ENCODE measurements at regions not wholly inside any gene's neighbourhood (a gene's known extent, or its start where the extent isn't known, plus 50 kb on each side); places are given as distances from the start of the nearest gene placed in this dataset.

- TF ChIP-seq, protein P1, sequence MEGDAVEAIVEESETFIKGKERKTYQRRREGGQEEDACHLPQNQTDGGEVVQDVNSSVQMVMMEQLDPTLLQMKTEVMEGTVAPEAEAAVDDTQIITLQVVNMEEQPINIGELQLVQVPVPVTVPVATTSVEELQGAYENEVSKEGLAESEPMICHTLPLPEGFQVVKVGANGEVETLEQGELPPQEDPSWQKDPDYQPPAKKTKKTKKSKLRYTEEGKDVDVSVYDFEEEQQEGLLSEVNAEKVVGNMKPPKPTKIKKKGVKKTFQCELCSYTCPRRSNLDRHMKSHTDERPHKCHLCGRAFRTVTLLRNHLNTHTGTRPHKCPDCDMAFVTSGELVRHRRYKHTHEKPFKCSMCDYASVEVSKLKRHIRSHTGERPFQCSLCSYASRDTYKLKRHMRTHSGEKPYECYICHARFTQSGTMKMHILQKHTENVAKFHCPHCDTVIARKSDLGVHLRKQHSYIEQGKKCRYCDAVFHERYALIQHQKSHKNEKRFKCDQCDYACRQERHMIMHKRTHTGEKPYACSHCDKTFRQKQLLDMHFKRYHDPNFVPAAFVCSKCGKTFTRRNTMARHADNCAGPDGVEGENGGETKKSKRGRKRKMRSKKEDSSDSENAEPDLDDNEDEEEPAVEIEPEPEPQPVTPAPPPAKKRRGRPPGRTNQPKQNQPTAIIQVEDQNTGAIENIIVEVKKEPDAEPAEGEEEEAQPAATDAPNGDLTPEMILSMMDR (IDR thresholded peaks at IDR 0.05; ENCODE audit: low read depth, low read length): no peak
- no peak overlapping the region for H3K4me3 ChIP-seq
- no peaks in the 10 kb centered on the region for H3K4me1 ChIP-seq (ENCODE audit: low read depth)
- no peaks in the 10 kb centered on the region for H3K27me3 ChIP-seq
- H3K36me3 ChIP-seq: no peaks in the 10 kb centered on the region
- no peaks in the 10 kb centered on the region for H3K9me3 ChIP-seq (ENCODE audit: low read depth)
- H3K27ac ChIP-seq: no peak overlapping the region
- DNase-seq (ENCODE audit: low read depth in 1 of 2, low spot score in 1 of 2): no peak
Measured at GRCh38 chr6:156345700-156346099, 431.5 kb upstream of the ARID1B start.

- Histone ChIP-seq H3K4me3 (no peak overlapping the region), H3K9me3 (ENCODE audit: low read depth) (no peaks in the 10 kb centered on the region), H3K4me1 (ENCODE audit: low read depth) (no peaks in the 10 kb centered on the region), H3K27me3 (no peaks in the 10 kb centered on the region), H3K27ac (no peak overlapping the region), H3K36me3 (no peaks in the 10 kb centered on the region)
- TF ChIP-seq, protein P1 (IDR thresholded peaks at IDR 0.05; ENCODE audit: low read depth, low read length): no peak
- no peak for DNase-seq (ENCODE audit: low read depth in 1 of 2, low spot score in 1 of 2)
Measured at GRCh38 chr6:156344491-156344890, 432.7 kb upstream of the ARID1B start.

GRCh38 chr6:156337801-156338200, 439.4 kb upstream of the ARID1B start:
- Histone ChIP-seq H3K4me3 (no peak overlapping the region), H3K36me3 (no peaks in the 10 kb centered on the region), H3K4me1 (ENCODE audit: low read depth) (no peaks in the 10 kb centered on the region), H3K27ac (no peak overlapping the region), H3K9me3 (ENCODE audit: low read depth) (no peaks in the 10 kb centered on the region), H3K27me3 (no peaks in the 10 kb centered on the region)
- DNase-seq (ENCODE audit: low read depth in 1 of 2, low spot score in 1 of 2): no peak
- TF ChIP-seq, protein P1 (IDR thresholded peaks at IDR 0.05; ENCODE audit: low read depth, low read length): no peak

GRCh38 chr6:156336733-156337132, 440.4 kb upstream of the ARID1B start:
- Histone ChIP-seq H3K4me1 (ENCODE audit: low read depth) (no peaks in the 10 kb centered on the region), H3K9me3 (ENCODE audit: low read depth) (no peaks in the 10 kb centered on the region), H3K27ac (no peak overlapping the region), H3K36me3 (no peaks in the 10 kb centered on the region), H3K4me3 (no peak overlapping the region), H3K27me3 (no peaks in the 10 kb centered on the region)
- TF ChIP-seq, protein P1 (IDR thresholded peaks at IDR 0.05; ENCODE audit: low read depth, low read length): no peak
- DNase-seq (ENCODE audit: low read depth in 1 of 2, low spot score in 1 of 2): no peak

- no peak overlapping the region for H3K4me3 ChIP-seq
Measured at GRCh38 chr6:156336089-156336488, 441.1 kb upstream of the ARID1B start.

More at GRCh38 chr6:156336089-156336488, 441.1 kb upstream of the ARID1B start:
- DNase-seq (ENCODE audit: low read depth in 1 of 2, low spot score in 1 of 2): no peak
- TF ChIP-seq, protein P1 (IDR thresholded peaks at IDR 0.05; ENCODE audit: low read depth, low read length): no peak
- Histone ChIP-seq H3K9me3 (ENCODE audit: low read depth) (no peaks in the 10 kb centered on the region), H3K4me1 (ENCODE audit: low read depth) (no peaks in the 10 kb centered on the region), H3K27me3 (no peaks in the 10 kb centered on the region), H3K36me3 (no peaks in the 10 kb centered on the region), H3K27ac (no peak overlapping the region)
